Thyroid gland (tissue), 4 donors: ENCODE measurements at regions not wholly inside any gene's neighbourhood (a gene's known extent, or its start where the extent isn't known, plus 50 kb on each side); places are given as distances from the start of the nearest gene placed in this dataset.

Experiments used
- POLR2A ChIP-seq, 2 donors: fragments of 450-650 bp; IDR thresholded peaks; one replicate each; pipeline ENCODE4 v1.6.1; 2017; ENCODE audit warnings: antibody characterized with exemption in 2 of 2, mild to moderate bottlenecking in 2 of 2, moderate library complexity in 1 of 2
- TF ChIP-seq, protein P1 (sequence below), 6 experiments: fragments of 200-600 bp in 3 of 6; fragments of 450-650 bp in 3 of 6; sonication (generic) in 3 of 6; IDR thresholded peaks; one replicate each; pipeline ENCODE4 v1.5.1; 2016 to 2019; ENCODE audit warnings: antibody characterized with exemption in 6 of 6, mild to moderate bottlenecking in 2 of 6, inconsistent platforms in 1 of 6, moderate library complexity in 1 of 6

DNA sequence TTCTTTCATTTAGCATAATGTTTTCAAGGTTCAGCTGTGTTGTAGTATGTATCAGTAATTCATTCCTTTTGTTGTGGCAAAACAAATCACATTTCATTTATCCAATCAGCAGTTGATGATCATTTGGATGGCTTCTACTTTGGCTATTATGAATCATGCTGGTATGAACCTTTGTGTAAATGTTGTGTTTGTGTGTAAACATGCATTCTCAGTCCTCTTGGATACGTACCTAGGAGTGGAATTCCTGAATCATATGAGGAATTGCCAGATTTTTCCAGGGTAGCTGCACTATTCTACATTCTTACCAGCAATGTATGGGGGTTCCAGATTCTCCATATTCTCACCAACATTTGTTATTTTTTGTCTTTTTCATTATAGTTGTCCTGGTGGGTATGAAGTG lies 578.5 kb upstream of the MKI67 start:
- TF ChIP-seq, protein P1, sequence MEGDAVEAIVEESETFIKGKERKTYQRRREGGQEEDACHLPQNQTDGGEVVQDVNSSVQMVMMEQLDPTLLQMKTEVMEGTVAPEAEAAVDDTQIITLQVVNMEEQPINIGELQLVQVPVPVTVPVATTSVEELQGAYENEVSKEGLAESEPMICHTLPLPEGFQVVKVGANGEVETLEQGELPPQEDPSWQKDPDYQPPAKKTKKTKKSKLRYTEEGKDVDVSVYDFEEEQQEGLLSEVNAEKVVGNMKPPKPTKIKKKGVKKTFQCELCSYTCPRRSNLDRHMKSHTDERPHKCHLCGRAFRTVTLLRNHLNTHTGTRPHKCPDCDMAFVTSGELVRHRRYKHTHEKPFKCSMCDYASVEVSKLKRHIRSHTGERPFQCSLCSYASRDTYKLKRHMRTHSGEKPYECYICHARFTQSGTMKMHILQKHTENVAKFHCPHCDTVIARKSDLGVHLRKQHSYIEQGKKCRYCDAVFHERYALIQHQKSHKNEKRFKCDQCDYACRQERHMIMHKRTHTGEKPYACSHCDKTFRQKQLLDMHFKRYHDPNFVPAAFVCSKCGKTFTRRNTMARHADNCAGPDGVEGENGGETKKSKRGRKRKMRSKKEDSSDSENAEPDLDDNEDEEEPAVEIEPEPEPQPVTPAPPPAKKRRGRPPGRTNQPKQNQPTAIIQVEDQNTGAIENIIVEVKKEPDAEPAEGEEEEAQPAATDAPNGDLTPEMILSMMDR (IDR thresholded peaks at IDR 0.05) = no peak
- no peak for TF ChIP-seq POLR2A (IDR thresholded peaks at IDR 0.05)
